Stimulated activated CD4-positive, alpha-beta T cell treated with anti-CD3 and anti-CD28 coated beads, Interleukin-4, amount 100 ng/mL, for 4 hours (primary cell): ENCODE measurements at regions not wholly inside any gene's neighbourhood (a gene's known extent, or its start where the extent isn't known, plus 50 kb on each side); places are given as distances from the start of the nearest gene placed in this dataset.
"Not testable (repeated sequence)": the region's sequence is repeated elsewhere in the genome, so short reads cannot be mapped to it uniquely, and the experiment has no call there.

Experiments
- DNase-seq, 2 experiments: peaks; one replicate each; pipeline ENCODE4 v3.0.0-alpha.2; 2020

DNA sequence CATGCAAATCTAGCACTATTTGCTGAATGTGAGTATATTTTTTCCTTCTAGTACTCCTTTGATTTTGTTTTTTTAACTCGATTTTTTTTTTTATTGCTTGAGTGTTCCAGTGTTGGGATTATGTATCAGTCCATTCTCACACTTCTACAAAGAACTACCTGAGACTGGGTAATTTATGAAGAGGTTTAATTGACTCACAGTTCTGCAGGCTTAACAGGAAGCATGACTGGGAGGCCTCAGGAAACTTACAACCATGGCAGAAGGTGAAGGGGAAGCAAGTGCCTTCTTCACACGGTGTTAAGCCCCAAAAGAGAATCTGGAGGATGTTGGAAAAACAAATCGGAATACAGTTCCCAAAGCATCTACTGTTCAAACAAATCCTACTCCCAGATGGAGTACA is 69.1 kb downstream of the ZNF518B start:
- not testable (repeated sequence) for DNase-seq

DNA sequence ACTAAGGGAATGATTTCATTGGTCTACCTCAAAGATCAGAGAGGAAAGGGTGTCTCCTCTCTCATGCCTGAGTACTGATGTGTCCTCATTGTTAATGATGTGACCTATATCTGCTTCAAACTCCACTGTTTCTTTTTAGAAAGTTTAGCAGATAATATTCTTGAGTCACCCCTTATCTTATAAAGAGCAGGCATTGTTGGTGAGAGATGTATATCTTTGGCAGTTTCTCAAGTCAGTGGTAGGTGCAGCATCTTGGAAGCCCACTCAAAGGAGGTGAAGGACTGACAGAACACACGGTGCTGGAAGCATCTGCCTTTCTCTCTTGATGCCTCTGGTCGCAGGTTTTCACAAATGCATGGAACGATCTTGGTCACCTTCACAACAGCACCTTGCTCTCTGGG is 71.2 kb downstream of the ZNF518B start:
- DNase-seq: no peak

DNA sequence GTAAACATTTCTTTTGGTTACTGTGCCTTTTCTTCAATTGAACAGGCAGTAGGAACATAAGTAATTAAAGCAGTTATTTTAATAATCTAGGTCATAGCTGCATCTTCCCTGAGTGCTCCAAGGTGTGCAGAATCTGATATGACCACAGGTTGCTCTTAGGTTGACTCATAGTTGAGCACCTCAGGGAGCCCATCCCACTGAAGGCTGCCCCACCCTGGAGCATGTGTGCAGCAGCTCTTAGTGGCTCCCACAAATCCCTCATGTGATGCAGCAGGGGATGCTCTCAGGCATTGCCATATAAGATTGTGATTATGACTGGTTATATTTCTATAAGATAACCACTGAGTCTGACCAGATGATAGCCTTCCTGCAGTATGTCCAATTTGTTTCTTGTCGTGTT is 72.3 kb downstream of the ZNF518B start:
- DNase-seq: no peak

DNA sequence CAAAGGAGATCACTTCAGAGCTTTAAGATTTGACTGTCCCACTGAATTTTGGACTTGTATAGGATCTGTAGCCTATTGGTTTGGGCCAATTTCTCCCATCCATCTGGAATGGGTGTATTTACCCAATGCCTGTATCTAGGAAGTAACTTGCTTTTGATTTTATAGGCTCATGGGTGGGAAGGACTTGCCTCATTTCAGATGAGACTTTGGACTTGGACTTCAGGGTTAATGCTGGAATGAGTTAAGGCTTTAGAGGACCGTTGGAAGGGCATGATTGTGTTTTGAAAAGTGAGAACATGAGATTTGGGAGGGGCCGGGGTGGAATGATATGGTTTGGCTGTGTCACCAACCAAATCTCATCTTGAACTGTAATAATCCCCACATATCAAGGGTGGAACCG is 73.8 kb downstream of the ZNF518B start:
- no peak for DNase-seq

DNA sequence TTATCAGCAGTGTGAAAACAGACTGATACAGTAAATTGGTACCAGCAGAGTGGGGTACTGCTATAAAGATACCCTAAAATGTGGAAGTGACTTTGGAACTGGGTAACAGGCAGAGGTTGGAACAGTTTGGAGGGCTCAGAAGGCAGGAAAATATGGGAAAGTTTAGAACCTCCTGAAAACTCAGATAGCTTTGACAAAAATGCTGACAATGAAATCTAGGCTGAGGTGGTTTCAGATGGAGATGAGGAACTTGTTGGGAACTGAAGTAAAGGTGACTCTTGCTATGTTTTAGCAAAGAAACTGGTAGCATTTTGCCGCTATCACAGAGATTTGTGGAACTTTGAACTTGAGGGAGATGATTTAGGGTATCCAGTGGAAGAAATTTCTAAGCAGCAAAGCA is 75.1 kb downstream of the ZNF518B start:
- DNase-seq: not testable (repeated sequence)

DNA sequence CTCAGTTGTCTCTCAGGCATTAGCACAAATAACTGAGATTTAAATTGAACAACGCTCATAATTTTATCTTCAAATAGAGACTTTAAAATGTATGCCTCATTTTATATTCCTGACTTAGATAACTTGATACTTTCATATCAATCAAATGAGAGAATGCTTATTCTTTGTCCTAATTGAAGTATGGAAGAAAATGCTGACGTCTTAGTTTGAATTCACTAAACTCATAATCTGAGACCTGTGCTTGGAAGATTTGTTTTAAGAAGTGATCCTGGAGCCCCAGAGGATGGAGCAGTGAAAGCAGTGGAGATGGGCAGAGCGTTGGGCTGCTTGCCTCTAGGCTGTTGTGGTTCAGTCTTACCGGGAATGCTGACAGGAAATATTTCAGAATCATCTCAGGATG is 76.1 kb downstream of the ZNF518B start:
- no peak for DNase-seq

DNA sequence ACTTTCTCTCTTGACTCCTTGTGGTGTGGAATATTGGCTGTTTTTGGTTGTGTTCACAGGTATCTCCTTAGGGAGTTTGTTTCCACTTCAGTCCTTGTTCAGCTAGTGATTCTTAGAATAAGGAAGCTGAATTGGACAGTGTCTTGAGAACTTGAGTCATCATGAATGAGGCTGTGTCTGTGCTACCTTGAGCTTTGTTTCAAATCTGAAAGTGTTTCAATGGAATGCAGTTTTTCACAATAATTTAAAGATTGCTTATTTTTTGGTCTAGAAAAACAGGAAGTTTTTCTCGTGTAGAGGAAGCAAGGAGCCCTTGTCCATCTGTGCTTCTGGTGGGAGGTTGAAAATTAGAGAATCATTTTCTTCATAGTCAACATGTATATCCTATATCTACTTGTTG is 76.5 kb downstream of the ZNF518B start:
- DNase-seq: no peak

DNA sequence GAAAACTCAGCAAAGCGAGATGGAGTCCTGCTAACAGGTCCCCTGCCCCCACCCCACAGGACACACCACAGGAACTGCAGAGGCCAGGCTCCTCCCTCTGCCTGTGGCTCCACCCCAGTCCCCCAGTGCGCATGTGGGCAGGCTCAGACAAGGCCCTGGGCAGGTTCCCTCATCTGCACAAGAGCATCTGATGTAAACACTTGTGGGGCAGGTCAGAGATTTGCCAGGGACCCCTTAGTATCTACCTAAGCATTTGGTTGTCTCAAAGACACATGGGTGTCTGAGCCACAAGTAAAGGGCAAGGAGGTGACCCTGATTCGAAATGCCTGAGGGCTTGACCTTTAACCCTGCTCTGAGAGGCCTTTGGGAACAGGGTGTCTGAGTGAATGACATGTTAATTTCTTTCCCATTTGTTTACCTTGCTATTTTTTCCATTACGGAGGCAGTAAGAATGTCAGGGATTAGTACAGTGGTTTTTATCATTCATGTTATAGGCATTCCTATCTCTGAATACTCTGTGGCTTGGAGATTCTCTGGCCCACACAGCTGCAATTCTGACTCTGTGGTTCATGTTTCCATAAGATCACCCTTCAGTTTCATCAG is 85.3 kb downstream of the ZNF518B start:
- DNase-seq: no peak

DNA sequence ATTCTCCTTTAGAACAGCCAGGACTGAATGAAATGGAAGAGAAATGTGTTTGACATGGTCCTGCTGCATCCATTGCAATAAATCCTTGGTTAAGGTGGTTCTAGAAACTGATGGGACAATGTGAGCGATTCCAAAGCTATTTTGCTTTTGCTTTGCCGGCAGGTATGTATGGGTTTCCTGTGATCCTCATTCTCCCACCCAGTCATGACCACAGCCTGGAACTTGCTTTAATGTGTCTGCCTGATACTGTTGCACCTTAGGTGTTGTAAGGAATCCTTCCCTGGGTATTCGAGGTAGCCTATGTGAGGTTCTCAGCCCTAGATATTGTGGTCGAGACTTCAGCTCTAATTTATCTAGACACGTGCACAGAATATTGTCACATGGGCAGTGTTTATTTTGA is 86.1 kb downstream of the ZNF518B start:
- DNase-seq: no peak

DNA sequence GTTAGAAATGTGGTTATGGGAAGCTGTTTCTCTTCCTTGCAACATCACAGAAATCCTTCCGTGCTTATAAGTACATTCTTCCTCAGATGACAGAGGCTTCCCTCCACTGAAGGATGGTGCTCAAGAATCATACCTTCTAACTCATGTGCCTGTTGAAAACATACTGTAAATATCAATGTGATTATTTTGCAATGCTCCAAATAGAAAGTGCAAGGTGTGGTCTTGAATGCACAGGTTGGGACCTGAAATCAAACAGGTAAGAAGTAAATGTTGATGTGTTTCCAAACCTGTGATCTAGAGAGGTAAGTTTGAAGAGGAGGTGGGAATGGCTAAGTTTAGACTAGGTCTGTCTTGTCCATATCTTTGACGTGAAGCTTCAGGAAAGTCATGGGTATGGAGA is 87.7 kb downstream of the ZNF518B start:
- DNase-seq: no peak

DNA sequence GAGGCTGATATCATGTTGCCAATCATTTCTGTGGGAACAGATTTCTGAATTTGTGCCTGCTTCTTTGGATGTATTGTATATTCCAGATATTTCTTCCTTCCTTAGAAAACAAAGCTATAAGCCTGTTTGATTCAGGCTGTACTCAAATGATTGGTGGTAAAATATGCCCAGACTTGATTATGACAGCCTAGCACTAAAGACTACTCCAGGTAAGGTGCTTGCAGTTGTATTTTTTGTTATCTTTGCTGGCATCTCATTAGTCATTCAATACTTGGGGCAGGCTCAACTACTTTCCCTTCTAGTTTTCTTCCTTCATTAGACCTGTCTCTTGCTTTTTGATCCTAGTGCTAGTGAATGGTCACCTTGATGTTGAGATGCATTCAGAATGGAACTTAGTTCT is 90.6 kb downstream of the ZNF518B start:
- DNase-seq: no peak

DNA sequence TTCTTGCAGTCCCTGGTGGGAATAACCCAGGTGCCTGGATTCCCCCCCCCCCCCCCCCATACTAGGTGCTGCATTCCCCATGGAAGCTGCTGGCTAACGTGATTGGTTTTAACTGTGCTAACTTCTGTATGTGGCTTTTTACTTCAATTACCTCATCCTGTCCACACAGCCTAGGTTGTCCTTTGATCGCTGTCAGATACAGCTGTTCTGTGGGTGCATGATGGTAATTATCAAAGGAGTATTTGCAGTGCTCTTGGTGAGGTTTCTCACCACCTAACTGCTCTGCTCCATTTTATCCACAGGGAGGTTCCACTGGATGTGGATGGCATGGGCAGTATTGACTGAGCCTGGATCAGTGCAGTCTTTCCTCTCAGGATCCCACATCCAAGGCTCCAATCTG is 93.0 kb downstream of the ZNF518B start:
- DNase-seq: no peak

DNA sequence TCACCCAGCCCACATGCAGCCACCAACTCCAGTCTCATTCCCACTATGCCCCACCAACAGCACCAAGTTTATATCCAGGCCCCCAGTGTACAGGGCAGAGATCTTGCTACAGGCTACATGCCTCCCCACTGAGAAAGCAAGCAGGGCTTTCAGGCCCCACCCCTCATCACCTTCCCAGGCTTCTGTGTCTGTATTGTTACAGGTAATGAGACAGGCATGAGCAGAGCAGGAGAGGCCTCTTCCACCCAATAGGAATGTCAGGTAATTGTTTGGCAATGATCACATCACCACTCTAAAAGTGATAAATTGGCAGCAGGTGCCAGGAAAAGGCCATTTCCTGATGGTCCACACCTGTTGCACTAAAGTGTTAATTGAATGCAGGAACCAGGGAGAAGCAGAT is 102.5 kb downstream of the ZNF518B start:
- DNase-seq: no peak

DNA sequence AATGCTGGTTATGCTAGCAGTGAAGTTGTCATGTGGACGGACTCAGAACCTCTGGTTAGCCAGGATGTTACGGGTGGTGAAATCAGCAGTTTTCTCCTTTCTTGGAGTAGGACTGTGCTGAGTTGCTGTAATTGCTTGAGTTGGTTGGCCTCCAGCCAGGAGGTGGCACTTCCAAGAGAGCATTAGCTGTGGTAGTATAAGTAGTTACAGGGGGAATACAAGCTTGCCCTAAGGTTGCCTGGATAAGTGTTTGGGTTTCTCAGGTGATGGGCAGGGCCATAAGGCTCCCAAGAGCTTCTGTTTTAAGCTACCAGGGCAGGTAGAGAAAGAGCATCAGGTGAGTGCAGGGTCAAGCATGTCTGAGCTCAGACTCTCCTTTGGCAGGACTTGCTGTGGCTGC is 103.0 kb downstream of the ZNF518B start:
- DNase-seq: no peak

DNA sequence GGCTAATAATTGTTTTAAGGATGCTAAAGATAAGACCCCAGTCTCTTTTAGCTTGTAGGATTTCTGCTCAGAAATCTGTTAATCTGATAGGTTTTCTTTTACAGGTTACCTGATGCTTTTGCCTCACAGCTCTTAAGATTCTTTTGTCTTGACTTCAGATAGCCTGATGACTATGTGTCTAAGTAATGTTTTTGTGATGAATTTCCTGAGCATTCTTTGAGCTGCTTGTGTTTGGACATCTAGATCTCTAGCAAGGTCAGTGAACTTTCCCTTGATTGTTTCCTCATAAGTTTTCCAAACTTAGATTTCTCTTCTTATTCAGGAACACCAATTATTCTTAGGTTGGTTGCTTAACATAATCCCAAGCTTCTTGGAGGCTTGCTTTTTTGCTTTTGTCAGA is 104.1 kb downstream of the ZNF518B start:
- no peak for DNase-seq

DNA sequence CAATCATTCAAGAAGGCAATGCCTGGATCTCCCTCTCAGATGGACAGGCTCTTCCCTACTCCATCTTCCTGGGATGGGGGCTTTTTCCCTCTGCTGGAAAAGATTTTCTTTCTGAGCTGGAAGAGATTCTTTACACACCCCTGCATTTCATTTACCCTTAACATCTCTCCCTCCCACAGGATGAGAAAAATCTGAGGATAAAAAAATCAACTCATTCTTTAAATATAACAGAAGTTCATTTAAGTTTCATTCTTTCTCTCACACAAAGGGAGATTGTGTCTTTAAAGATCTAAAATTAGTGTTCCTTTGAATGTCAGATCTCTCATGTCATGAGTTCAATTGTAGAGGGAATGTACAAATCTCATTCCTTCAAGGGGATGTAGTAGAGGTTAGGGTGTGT is 109.0 kb downstream of the ZNF518B start:
- DNase-seq: no peak

DNA sequence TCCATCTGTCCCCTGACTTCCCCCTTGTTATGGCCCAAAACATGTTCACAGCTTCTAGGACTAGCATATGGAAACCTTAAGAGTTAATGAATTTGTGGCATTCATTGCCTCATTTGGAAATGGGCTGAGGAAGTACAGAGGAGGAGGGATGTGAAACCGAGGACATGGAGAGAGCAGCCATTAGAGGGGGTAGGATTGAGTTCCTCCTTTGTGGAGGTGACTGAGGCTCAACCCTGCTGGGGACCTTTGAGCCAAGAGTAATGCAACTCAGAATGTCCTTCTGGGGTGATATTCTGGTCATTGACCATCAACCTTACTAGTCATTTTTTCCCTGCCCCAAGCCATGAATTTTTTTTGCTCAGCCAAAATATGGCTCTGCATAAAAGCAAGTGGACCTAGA is 109.4 kb downstream of the ZNF518B start:
- no peak for DNase-seq

DNA sequence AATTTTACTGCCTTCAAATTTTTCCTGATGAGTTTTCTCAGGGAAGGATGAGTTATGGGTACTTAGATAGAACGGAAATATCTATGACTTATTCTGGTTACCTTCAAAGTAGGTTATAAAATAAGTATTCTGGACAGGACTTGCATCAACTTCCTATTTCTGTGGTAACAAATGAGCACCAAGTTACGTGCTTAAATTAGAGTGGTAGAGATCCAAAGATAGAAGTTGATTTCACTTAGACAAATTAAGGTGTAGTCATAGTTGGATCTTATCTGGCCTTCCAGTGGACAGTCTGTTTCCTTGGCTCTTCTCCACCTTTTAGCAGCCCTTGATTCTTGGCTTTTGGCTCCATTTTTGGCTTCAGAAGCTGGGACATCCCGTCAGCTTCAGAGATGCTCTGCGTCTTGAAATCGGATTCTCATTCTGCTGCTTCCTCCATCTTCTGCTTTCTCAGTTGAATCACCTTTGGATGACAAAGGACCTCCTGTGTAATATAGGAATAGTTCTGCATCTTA is 109.9 kb downstream of the ZNF518B start:
- DNase-seq: no peak

DNA sequence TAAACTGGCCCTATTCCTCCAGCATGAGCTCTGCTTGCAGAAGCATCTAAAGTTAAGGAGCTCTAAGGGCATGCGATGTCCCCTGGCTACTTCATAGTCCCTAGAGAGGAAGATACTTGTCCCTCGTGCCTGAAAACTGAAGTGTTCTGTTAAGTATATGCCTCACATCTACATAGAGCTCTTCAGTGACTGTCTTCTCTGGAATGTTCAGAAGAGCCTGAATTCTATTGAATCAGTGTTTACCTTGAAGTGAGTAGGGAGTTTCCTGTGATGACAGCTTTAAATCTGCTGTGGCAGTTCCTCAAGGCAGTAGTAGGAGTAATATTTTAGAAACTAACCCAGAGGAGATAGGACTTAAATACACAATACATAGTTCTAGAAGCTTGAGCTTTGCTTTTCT is 111.2 kb downstream of the ZNF518B start:
- DNase-seq: no peak

DNA sequence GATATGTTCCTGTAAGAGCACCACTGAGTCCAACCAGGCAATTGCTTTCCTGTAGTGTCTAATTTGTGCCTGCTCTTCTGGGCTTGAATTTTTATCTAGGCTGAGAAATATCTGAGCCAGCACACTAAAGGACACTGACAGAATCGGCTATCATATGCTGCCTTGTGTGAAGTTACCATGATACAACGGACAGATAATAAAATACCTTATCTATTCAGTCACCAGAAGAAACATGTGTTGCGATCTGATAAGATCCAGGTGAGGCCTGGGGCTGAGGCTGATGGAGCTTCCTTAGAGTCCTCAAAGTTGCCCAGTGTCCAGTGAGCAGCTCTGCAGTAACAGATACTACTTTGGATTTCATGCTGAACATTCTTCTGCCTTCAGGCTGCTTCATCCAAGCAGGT is 111.8 kb downstream of the ZNF518B start:
- DNase-seq: no peak

DNA sequence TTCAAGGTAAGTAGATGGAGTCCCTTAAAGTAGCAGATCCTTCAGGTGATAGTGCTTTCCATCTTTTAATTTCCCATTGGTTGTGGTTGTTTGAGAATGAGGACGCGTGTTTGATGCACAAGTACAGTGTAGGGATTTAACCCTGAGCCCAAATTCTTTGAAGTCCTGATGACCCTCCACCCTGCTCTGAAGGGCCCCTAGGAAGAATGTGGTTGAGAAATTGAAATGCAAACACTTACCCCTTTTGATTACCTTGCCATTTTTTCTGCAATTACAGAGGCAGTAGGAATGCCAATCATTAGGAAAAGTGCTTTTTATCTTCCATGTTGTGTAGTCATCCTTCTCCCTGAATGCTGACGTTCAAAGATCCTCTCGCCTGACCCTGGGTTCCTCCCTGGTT is 112.4 kb downstream of the ZNF518B start:
- DNase-seq: no peak

DNA sequence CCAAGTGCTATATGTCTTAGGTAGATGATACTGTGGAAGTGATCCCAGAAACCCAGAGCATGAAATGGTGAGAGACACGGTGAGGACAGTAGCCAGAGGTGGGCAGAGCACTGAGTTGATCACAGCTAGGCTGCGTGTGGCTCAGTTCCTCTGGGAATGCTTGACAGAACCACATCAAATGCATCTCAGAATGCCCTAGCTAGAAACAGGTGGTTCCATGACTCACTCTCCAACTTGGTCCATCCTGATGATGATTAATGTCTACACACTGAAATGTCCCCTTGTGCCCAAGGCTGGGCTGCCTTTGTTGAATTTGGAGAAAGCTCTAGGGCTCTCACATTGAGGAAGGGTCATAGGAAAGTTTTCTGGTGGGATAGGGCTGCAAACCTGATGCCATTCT is 113.6 kb downstream of the ZNF518B start:
- no peak for DNase-seq

DNA sequence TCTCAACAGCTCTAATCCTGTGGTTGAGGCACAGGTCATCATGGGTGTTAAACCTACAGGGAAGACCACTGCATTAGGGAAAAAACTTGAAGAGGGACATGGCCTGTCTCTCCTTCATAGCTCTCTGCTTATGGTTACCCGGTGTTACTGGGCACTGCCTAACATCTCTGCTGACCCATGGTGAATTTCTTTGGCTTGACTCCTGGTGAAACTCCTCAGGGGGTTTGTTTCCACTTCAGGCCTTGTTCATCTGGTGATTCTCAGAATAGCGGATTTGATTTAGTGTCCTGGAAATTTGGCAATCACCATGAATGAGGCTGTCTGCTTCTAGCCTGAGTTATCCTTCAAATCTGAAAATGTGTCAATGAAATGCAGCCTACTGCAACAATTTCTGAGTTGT is 114.4 kb downstream of the ZNF518B start:
- DNase-seq: no peak

DNA sequence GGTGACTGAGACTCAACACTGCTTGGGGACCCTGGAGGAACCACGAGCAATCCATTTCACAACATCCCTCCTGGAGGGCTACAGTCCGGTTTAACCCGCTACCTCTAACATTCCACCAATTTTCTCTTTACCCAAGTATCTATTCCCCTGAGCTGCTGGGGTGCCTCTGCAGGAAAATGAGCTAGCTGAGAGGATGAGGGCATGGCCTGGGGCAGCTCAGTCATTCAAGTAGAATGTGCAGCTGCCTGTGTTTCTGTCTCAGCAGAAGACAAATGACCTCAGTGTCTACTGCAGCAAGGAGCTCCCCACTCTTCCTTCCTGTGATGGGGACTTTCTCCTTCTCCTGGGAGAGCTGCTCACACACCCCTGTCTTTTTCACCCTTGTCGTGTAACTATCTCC is 120.8 kb downstream of the ZNF518B start:
- DNase-seq: no peak

DNA sequence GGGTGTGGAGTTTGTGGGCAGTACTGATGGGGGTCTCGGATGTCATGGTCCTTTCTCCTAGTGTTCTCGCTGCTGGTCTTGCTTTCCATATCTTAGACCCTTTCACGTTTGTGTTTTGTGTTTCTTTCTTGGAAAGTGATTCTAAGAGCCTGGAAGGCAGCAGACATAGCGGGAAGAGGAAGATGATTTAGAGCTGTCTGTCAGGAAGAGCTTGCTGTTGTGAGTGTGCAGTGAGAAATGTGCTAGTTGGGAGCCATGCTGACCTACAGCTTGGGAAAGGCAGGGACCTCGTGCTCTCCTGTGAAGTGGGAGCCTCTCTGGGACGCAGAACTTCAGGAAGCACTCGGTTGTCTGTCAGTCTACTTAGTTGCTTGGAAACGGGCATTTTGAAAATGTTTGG is 122.2 kb downstream of the ZNF518B start:
- no peak for DNase-seq
